GM23338 (cell line): ENCODE measurements at regions not wholly inside any gene's neighbourhood (a gene's known extent, or its start where the extent isn't known, plus 50 kb on each side); places are given as distances from the start of the nearest gene placed in this dataset.

Source experiments
- ATAC-seq: fragments of 200-7000 bp; cut with Tn5 transposase; 3 replicates; pipeline ENCODE4 v1.9.1; 2020
- DNase-seq: peaks from one replicate; pipeline ENCODE4 v3.0.0-alpha.2; 2015; ENCODE audit warnings: low spot score
- H2AFZ ChIP-seq: fragments of 200-600 bp; sonication (generic); 2 replicates; pipeline ENCODE4 v1.8.0; 2016; ENCODE audit warnings: antibody characterized with exemption, mild to moderate bottlenecking, moderate library complexity
- H3F3A ChIP-seq: fragments of 200-600 bp; sonication (generic); replicated peaks from 2 replicates; pipeline ENCODE4 v1.8.0; 2017; ENCODE audit warnings: antibody characterized with exemption, mixed run types, low read depth
- H3K27ac ChIP-seq: fragments of 200-600 bp; sonication (generic); 2 replicates; pipeline ENCODE4 v1.6.1; 2016; ENCODE audit warnings: low read depth
- H3K27me3 ChIP-seq: fragments of 200-600 bp; sonication (generic); 2 replicates; pipeline ENCODE4 v1.8.0; 2016; ENCODE audit warnings: mild to moderate bottlenecking, mixed run types, moderate library complexity; ENCODE audit not compliant: insufficient read depth
- H3K36me3 ChIP-seq: fragments of 200-600 bp; sonication (generic); 2 replicates; pipeline ENCODE4 v1.8.0; 2016; ENCODE audit warnings: mild to moderate bottlenecking; ENCODE audit not compliant: insufficient read depth
- H3K4me1 ChIP-seq: fragments of 200-600 bp; sonication (generic); 2 replicates; pipeline ENCODE4 v1.8.0; 2016; ENCODE audit warnings: mild to moderate bottlenecking, moderate library complexity; ENCODE audit not compliant: insufficient read depth
- H3K4me2 ChIP-seq: fragments of 200-600 bp; sonication (generic); 2 replicates; pipeline ENCODE4 v1.7.1; 2017; ENCODE audit warnings: mixed run types
- H3K4me3 ChIP-seq: fragments of 200-600 bp; sonication (generic); 2 replicates; pipeline ENCODE4 v1.6.1; 2016; ENCODE audit warnings: mixed run types
- H3K79me2 ChIP-seq: fragments of 200-600 bp; sonication (generic); replicated peaks from 2 replicates; pipeline ENCODE4 v1.8.0; 2017; ENCODE audit warnings: mild to moderate bottlenecking; ENCODE audit not compliant: insufficient read depth
- H3K9me2 ChIP-seq: fragments of 200-600 bp; sonication (generic); 2 replicates; pipeline ENCODE4 v1.8.0; 2017; ENCODE audit not compliant: insufficient read depth
- H4K20me1 ChIP-seq: fragments of 200-600 bp; sonication (generic); replicated peaks from 2 replicates; pipeline ENCODE4 v1.8.0; 2017; ENCODE audit warnings: mild to moderate bottlenecking; ENCODE audit not compliant: insufficient read depth
- H3K27ac Mint-ChIP-seq: 2 replicates; pipeline ENCODE4 v1.8.0; 2020; ENCODE audit warnings: inconsistent platforms, mild to moderate bottlenecking, moderate library complexity, mixed read lengths
- H3K27me3 Mint-ChIP-seq: 3 replicates; pipeline ENCODE4 v1.8.0; 2022; ENCODE audit warnings: low read depth, mild to moderate bottlenecking, moderate library complexity, mixed read lengths, inconsistent platforms; ENCODE audit not compliant: insufficient read depth, poor library complexity
- H3K36me3 Mint-ChIP-seq: 3 replicates; pipeline ENCODE4 v1.8.0; 2021; ENCODE audit warnings: low read depth, mild to moderate bottlenecking, inconsistent platforms, moderate library complexity, mixed read lengths
- H3K4me1 Mint-ChIP-seq: 3 replicates; pipeline ENCODE4 v1.8.0; 2020; ENCODE audit warnings: mild to moderate bottlenecking, inconsistent platforms, mixed read lengths
- H3K4me3 Mint-ChIP-seq: 3 replicates; pipeline ENCODE4 v1.8.0; 2021; ENCODE audit warnings: moderate library complexity, mild to moderate bottlenecking, inconsistent platforms, mixed read lengths
- H3K9me3 Mint-ChIP-seq: 3 replicates; pipeline ENCODE4 v1.8.0; 2020; ENCODE audit warnings: moderate library complexity, mild to moderate bottlenecking, inconsistent platforms, mixed read lengths
- EZH2 ChIP-seq: fragments of 200-600 bp; sonication (generic); IDR thresholded peaks from one replicate; pipeline ENCODE4 v1.8.0; 2017; ENCODE audit warnings: antibody characterized with exemption, mild to moderate bottlenecking, low read depth; ENCODE audit not compliant: unreplicated experiment
- EZH2phosphoT487 ChIP-seq: fragments of 200-600 bp; sonication (generic); IDR thresholded peaks from one replicate; pipeline ENCODE4 v1.8.1; 2018; ENCODE audit warnings: antibody characterized with exemption; ENCODE audit not compliant: unreplicated experiment
- JUNB ChIP-seq: IDR thresholded peaks from one replicate; pipeline ENCODE4 v1.6.1; 2016; ENCODE audit warnings: antibody characterized with exemption; ENCODE audit not compliant: unreplicated experiment
- NANOG ChIP-seq: IDR thresholded peaks from 2 replicates; pipeline ENCODE4 v1.6.1; 2016; ENCODE audit warnings: antibody characterized with exemption, borderline replicate concordance
- POLR2AphosphoS5 ChIP-seq: IDR thresholded peaks from 2 replicates; pipeline ENCODE4 v1.6.1; 2016; ENCODE audit warnings: antibody characterized with exemption, low read depth
- STAT1 ChIP-seq: IDR thresholded peaks from one replicate; pipeline ENCODE4 v1.6.1; 2016; ENCODE audit warnings: antibody characterized with exemption; ENCODE audit not compliant: unreplicated experiment
- ZNF114 ChIP-seq: fragments of 250-450 bp; sonication (Bioruptor Pico); IDR thresholded peaks from 2 replicates; pipeline ENCODE4 v1.5.0; 2020; ENCODE audit warnings: mild to moderate bottlenecking, moderate library complexity
- ZNF331 ChIP-seq: fragments of 250-450 bp; sonication (Bioruptor Pico); IDR thresholded peaks from 2 replicates; pipeline ENCODE4 v1.5.0; 2020; ENCODE audit warnings: low read depth, mild to moderate bottlenecking, moderate library complexity
- TF ChIP-seq, protein P1 (sequence below): IDR thresholded peaks from 2 replicates; pipeline ENCODE4 v1.6.1; 2016; ENCODE audit warnings: antibody characterized with exemption
- TF ChIP-seq, protein P2 (sequence below): IDR thresholded peaks from one replicate; pipeline ENCODE4 v1.6.1; 2018; ENCODE audit warnings: antibody characterized with exemption; ENCODE audit not compliant: unreplicated experiment
- TF ChIP-seq, protein P3 (sequence below), 2 experiments: fragments of 200-600 bp in 1 of 2; sonication (generic) in 1 of 2; conservative IDR thresholded peaks; 2 replicates each; pipeline versions ENCODE4 v1.5.1 to v1.6.1; 2016 to 2017; ENCODE audit warnings: antibody characterized with exemption in 2 of 2, low read depth in 2 of 2, mild to moderate bottlenecking in 2 of 2, moderate library complexity in 1 of 2

DNA sequence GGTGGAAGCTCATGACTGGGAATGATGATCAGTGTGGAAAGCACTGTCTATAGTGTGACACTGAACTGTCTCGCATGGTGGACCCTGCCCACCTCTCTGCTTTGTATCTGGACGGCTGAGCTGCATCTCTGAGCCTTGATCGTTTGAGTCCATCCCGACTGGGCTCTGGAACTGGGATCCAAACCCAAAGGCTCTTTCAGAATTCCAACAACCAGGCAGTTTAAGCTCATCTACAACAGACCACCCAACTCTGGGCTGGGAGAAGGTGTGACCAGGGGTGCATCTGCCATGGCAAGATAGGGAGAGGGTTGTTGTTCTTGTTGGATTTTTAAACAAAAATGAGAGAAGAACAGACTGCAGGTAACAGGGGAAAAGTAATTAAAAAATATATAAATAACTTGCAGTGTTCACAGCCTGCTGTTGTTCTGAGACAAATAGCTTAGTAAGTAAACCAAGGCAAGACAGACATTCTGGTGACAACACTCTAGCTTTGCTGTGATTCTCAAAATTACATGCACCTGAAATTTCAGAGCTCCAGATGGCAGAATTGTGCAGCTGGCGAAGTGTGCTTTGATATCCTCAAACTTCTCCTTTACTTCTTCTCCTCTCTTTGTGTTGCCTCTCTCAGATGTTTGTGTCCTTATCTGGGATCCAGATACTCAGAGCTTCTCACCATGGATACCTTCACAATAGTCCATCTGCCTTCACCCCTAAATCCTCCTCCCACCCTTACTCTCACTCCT, 209.6 kb downstream of the EMP1 start (continued):
- TF ChIP-seq, protein P1, sequence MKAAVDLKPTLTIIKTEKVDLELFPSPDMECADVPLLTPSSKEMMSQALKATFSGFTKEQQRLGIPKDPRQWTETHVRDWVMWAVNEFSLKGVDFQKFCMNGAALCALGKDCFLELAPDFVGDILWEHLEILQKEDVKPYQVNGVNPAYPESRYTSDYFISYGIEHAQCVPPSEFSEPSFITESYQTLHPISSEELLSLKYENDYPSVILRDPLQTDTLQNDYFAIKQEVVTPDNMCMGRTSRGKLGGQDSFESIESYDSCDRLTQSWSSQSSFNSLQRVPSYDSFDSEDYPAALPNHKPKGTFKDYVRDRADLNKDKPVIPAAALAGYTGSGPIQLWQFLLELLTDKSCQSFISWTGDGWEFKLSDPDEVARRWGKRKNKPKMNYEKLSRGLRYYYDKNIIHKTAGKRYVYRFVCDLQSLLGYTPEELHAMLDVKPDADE: no peak
- TF ChIP-seq POLR2AphosphoS5: no peak
- TF ChIP-seq, protein P2, sequence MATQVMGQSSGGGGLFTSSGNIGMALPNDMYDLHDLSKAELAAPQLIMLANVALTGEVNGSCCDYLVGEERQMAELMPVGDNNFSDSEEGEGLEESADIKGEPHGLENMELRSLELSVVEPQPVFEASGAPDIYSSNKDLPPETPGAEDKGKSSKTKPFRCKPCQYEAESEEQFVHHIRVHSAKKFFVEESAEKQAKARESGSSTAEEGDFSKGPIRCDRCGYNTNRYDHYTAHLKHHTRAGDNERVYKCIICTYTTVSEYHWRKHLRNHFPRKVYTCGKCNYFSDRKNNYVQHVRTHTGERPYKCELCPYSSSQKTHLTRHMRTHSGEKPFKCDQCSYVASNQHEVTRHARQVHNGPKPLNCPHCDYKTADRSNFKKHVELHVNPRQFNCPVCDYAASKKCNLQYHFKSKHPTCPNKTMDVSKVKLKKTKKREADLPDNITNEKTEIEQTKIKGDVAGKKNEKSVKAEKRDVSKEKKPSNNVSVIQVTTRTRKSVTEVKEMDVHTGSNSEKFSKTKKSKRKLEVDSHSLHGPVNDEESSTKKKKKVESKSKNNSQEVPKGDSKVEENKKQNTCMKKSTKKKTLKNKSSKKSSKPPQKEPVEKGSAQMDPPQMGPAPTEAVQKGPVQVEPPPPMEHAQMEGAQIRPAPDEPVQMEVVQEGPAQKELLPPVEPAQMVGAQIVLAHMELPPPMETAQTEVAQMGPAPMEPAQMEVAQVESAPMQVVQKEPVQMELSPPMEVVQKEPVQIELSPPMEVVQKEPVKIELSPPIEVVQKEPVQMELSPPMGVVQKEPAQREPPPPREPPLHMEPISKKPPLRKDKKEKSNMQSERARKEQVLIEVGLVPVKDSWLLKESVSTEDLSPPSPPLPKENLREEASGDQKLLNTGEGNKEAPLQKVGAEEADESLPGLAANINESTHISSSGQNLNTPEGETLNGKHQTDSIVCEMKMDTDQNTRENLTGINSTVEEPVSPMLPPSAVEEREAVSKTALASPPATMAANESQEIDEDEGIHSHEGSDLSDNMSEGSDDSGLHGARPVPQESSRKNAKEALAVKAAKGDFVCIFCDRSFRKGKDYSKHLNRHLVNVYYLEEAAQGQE: no peak

DNA sequence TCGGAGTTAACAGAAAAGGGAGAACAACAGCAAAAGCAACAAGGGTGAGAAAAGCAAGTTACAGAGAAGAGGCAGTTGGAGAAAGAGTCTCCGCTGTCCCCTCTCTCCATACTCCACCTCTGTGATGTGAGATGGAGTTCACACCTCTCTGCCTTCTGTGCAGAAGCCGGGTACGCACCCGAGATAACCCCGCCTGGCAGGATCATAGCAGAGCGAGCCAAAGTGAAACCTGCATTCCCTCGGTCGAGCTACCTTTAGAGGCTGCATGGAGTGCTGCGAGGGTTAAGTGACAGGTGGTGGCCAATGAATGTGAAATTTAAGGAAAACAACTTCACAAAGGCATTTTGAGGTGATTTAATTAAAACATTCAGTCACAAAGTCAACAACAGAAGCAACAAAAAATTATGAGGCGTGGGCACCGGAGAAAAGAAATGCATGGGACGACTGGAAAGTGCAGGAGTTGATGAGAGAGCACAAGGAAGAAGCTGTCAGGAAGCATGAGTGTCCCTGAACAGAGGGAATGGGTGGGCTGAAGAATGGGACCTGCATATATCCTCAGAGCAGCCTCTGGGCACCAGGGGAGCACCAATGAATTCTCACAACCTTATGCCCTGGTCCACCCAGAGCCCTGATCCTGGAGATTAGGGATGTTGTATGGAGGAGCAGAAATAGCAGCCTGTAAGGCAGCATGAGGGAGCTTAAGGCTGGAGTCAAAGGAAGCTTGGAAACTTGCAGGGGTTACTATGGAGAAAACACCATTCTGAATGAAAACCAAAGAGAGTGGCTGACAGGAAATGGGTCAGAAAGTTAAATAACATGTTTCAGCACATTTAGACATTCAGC, 208.3 kb downstream of the EMP1 start:
- H3K4me2 ChIP-seq: no peak overlapping the region
- no peak overlapping the region for H3K27ac ChIP-seq
- H3K9me2 ChIP-seq: 0 out of 2 replicates have a peak, but pooled peaks cover 10% of the 10 kb centered on the region
- Mint-ChIP-seq H3K27ac (no peak overlapping the region), H3K4me1 (no peaks in the 10 kb centered on the region; the same call in 2 of the 3 replicates), H3K4me3 (no peak overlapping the region), H3K9me3 (peaks cover 3% of the 10 kb centered on the region; the same call in 2 of the 3 replicates), H3K27me3 (peaks cover 6% of the 10 kb centered on the region), H3K36me3 (no peaks in the 10 kb centered on the region; the same call in 2 of the 3 replicates)
- no peak overlapping the region for H3K4me3 ChIP-seq
- ATAC-seq (no peak), DNase-seq (no peak)
- no peaks in the 10 kb centered on the region for H3F3A ChIP-seq
- 0 out of 2 replicates have a peak overlapping the region, but pooled peaks have one; percentile 52 for H2AFZ ChIP-seq
- H4K20me1 ChIP-seq: no peaks in the 10 kb centered on the region
- H3K4me1 ChIP-seq: no peaks in the 10 kb centered on the region
- H3K27me3 ChIP-seq: no peaks in the 10 kb centered on the region
- H3K79me2 ChIP-seq: no peaks in the 10 kb centered on the region
- H3K36me3 ChIP-seq: no peaks in the 10 kb centered on the region
- no peak for TF ChIP-seq NANOG
- TF ChIP-seq POLR2AphosphoS5: no peak
- no peak for TF ChIP-seq ZNF114 (CRISPR knock-in tag)
- no peak for TF ChIP-seq EZH2phosphoT487
- no peak for TF ChIP-seq JUNB
- TF ChIP-seq, protein P2: no peak
- no peak for TF ChIP-seq STAT1
- TF ChIP-seq, protein P3, sequence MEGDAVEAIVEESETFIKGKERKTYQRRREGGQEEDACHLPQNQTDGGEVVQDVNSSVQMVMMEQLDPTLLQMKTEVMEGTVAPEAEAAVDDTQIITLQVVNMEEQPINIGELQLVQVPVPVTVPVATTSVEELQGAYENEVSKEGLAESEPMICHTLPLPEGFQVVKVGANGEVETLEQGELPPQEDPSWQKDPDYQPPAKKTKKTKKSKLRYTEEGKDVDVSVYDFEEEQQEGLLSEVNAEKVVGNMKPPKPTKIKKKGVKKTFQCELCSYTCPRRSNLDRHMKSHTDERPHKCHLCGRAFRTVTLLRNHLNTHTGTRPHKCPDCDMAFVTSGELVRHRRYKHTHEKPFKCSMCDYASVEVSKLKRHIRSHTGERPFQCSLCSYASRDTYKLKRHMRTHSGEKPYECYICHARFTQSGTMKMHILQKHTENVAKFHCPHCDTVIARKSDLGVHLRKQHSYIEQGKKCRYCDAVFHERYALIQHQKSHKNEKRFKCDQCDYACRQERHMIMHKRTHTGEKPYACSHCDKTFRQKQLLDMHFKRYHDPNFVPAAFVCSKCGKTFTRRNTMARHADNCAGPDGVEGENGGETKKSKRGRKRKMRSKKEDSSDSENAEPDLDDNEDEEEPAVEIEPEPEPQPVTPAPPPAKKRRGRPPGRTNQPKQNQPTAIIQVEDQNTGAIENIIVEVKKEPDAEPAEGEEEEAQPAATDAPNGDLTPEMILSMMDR (conservative IDR thresholded peaks at IDR 0.05; ENCODE audit: low read depth in 2 of 2): no peak
- TF ChIP-seq ZNF331 (CRISPR knock-in tag): no peak
- TF ChIP-seq, protein P1: no peak
- TF ChIP-seq EZH2: no peak
